GM19455 (cell line): ENCODE measurements at regions not wholly inside any gene's neighbourhood (a gene's known extent, or its start where the extent isn't known, plus 50 kb on each side); places are given as distances from the start of the nearest gene placed in this dataset.
"Not testable (repeated sequence)": the region's sequence is repeated elsewhere in the genome, so short reads cannot be mapped to it uniquely, and the experiment has no call there.

Source experiments
- ATAC-seq: cut with Tn5 transposase; IDR thresholded peaks from one replicate; pipeline ENCODE4 v1.9.1; 2021; ENCODE audit not compliant: unreplicated experiment

GRCh38 chr9:110011628-110012320 lies 196.2 kb downstream of the C9orf152 start:
- ATAC-seq, result no peak

GRCh38 chr9:110013064-110013463 lies 194.9 kb downstream of the C9orf152 start:
- ATAC-seq, result no peak

DNA sequence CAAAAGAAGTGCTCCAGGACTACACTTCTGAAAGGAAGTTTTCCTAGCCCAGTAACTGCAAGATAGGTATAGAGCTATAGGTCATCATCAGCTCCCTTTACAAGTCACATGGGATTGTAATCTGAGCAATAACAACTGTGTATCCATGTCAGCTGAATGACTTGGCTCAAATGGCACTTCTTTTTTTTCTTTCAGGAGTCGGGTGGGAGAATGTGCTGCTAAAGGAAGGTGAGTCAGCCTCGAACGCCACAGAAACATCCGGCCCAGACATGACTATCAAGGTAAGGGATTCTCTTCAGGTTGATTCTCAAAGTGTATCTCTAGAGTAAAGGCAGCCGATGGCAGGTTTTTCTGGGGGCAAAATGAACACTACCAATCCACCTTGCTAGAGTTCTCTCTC lies 192.2 kb downstream of the C9orf152 start:
- no peak for ATAC-seq

DNA sequence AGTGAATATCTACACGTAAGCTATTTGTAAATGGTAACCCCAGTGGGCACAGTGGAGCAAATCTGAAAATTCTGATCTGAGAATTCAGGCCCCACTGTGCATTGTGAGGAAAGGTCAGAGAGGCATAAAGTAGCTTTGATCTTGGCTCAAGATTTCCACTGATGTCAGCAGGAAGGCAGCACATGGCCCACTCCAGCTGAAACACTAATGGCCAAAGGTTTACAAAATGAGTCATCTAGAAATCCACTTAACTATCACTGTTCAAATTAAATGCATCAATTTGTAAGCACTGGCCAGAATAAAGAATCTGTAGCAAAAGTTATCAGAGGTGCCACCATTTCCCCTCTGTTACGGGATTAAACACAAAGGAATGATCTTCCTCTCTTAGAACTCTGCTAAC lies 191.6 kb downstream of the C9orf152 start:
- no peak for ATAC-seq

GRCh38 chr9:110020216-110020615 lies 187.7 kb downstream of the C9orf152 start:
- ATAC-seq, result not testable (repeated sequence)

DNA sequence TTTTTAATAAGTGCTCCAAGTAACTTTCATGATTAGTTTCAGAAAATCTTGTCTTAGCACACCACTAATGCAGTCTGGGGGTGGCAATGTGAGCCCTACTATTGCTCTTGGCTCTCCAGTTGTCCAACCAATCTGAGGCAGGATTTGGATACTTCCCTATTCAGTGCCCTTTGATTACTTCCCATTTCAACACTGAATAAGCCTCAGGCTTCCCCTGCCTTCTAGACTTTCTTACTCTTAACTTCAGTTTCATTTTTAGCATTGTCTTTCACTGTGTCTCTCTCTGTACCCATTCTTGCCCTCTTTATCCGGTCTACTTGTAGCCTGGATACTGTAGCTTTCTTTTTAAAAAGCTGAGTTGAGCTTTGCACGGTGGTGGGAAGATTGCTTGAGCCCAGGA lies 186.1 kb downstream of the C9orf152 start:
- peak; percentile 97 for ATAC-seq

DNA sequence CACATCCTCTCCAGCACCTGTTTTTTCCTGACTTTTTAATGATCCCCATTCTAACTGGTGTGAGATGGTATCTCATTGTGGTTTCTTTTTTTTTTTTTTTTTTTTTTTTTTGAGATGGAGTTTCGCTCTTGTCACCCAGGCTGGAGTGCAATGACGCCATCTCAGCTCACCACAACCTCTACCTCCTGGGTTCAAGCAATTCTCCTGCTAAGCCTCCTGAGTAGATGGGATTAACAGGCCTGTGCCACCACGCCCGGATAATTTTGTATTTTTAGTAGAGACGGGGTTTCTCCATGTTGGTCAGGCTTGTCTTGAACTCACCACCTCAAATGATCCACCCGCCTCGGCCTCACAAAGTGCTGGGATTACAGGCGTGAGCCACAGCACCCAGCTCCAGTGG lies 184.7 kb downstream of the C9orf152 start:
- not testable (repeated sequence) for ATAC-seq

DNA sequence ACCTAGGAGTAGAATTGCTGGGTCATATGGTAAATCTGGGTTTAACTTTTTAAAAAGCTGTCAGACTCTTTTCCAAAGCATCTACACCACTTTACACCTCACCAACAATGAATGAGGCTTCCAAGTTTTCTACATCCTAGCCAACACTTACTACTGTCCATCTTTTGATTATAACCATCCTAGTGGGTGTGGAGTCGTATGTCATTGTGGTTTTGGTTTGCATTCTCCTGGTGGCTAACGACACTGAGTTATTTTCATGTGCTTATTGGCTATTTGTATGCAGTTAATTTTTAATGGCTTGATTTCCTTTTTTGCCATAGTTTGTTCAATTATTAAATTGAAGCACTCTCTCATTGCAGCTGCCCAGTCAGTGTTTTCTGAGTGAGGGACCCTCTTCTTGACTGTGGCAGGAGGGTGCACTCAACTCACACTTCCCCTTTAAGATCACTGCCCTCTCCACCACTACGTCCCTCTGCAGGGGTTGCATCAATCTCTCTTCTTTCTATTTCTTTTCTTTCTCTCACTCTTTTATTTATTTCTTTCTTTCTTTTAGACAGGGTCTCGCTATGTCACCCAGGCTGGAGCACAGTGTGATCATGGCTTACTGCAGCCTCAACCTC lies 182.3 kb downstream of the C9orf152 start:
- ATAC-seq, result no peak

GRCh38 chr9:110027671-110028081 lies 180.3 kb downstream of the C9orf152 start:
- ATAC-seq, result no peak

- no peak for ATAC-seq
Measured at GRCh38 chr9:110028271-110028670, 179.7 kb downstream of the C9orf152 start.

DNA sequence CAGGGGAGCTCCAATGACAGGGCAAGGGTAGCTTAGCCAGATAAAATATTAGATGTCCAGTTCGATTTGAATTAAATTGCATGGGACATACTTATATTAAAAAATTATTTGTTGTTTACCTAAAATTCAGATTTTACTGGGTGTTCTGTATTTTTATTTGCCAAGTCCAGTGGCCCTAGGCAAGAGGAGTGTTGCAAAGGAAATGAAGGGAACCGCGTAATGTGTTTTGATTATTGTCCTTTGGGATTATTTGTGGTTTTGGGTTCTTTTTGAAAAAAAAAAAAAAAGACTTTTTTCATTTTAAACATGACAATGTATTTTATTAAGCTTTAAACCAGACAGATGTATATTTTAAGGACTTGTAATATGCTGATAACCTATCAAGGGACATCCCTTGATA lies 179.3 kb downstream of the C9orf152 start:
- ATAC-seq, result no peak

GRCh38 chr9:110029429-110029955 lies 178.5 kb downstream of the C9orf152 start:
- ATAC-seq, result no peak

DNA sequence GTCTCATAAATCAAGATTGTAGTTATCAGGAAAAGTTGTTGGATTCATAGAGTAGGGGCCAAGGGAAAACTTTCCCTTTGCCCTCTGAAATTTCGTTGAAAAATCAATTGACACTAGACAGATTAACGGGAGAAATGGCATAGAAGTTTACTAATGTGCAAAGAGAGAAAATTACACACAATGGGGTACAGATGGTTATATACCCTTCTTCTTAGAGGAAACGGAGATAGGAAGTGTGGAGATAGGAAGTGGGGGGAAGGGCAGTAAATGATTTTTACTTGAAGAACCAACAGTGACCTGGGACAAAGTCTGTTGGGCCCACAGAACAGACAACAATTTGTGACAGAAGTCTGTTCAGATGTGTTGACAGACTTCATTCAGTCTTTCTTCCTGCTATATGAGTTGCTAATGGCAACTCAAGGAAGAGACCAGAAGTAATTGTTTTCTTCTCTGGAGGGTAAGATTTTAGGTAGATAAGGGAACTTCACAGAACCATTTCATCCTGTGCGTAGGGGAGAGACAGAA lies 177.9 kb downstream of the C9orf152 start:
- no peak for ATAC-seq

DNA sequence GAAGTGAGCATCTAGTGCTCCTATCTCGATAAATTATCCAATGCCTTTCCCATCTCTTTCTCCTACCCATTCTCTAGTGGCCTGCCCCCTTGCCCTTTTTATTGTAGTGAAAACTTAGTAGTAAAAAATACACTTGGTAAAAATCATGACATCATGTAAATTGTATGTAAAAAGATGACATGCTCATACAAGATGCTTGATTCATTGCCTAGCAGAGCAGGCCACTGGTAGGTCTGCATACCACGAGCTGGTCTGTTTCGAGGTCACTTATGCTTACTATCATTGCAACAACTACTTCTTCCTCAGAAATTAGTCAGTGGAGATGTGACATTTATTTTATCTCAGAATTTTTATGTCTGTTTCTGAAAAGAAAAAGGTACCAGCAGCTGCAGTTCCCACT lies 177.3 kb downstream of the C9orf152 start:
- ATAC-seq, result no peak

DNA sequence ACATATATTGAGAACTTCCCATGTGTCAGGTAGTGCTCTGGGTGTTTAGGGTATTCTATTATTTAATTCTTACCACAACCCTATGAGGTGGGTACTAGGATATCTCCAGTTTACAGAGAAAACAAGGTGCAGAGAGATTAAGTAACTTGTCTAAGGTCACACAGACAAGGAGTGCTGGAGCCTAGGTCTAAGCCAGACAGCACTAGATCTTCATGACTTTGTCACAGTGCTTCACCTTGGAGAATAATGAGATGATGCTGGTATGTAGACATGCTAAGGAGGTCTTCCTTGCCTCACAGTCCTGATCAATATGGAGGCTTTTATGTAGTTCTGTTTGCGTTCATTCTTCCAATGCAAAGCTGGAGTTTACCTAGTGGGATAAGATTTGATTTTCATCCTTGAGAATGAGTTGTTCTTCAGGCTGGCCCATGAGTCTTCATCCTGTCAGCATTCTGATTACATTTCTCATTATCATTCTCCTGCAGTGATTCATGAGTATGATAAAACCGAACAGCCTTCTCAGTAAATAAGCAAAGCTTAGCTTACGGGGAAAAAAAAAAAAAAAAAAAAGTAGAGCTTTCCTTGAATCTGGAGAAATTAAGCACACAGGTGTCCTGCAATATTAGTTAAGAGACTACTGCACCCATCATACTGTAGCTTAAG lies 176.3 kb downstream of the C9orf152 start:
- ATAC-seq, result no peak

DNA sequence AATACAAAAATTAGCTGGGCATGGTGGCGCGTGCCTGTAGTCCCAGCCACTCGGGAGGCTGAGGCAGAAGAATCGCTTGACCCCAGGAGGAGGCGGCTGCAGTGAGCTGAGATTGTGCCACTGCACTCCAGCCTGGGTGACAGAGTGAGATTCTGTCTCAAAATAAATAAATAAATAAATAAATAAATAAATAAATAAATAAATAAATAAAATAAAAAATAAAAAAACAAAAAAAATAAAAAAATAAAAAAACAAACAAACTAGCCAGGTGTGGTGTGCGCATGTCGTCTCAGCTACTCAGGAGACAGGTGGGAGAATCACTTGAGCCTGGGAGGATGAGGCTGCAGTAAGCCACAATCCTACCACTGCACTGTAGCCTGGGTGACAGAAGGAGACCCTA lies 175.4 kb downstream of the C9orf152 start:
- not testable (repeated sequence) for ATAC-seq

DNA sequence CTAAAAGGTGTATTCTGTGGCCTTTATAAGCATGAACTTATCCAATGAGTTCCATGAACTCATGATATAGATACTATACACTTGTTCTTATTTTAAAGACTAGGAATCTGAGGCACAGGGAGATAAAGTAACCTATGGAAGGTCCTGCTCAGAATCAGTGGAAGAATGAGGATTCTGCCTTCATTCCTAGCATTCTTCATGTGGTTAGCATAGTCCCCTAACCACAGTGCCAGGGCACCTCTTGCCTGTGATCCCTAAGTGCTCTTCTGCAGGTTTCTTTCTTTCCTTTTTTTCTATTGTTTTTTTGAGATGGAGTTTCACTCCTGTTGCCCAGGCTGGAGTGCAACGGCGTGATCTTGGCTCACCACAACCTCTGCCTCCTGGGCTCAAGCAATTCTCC lies 174.1 kb downstream of the C9orf152 start:
- no peak for ATAC-seq

DNA sequence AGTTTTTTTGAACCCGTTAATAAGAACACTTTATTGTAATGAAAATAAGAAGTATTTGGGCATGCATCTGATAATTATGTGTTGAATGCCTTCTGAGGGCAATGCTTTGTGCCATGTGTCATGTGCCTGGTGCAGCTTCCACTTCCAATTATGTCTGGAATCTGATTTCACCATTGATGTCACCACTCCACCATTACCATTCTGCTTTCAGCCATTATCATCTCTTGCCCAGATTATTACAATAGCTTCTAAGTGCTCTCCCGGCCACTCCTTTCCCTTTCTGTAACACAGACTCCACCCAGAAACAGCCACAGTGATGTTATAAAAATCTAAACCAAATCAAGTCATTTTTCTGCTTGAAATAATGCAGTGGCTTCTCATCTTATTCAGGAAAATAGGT lies 171.7 kb downstream of the C9orf152 start:
- ATAC-seq, result no peak

GRCh38 chr9:110040788-110041187 lies 167.2 kb downstream of the C9orf152 start:
- ATAC-seq, result no peak

DNA sequence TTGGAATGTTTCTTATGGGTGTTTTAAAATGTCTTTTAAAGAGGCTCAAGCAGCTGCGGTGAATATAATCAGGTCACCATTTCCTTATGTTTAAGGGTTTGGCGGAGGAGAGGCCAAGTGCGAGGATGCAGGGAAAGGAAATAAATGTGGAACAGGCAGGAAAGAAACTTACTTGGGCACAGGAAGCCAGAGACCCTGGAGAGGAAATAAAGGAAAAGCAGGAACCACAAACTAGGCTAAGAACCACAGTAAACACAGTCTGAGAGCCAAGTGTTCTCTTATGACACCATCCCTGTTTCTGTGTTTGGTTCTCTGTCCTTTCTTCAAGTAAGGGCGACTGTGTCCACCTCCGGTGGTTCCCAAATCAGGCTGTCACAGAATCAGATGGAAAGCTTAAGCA lies 166.5 kb downstream of the C9orf152 start:
- no peak for ATAC-seq

DNA sequence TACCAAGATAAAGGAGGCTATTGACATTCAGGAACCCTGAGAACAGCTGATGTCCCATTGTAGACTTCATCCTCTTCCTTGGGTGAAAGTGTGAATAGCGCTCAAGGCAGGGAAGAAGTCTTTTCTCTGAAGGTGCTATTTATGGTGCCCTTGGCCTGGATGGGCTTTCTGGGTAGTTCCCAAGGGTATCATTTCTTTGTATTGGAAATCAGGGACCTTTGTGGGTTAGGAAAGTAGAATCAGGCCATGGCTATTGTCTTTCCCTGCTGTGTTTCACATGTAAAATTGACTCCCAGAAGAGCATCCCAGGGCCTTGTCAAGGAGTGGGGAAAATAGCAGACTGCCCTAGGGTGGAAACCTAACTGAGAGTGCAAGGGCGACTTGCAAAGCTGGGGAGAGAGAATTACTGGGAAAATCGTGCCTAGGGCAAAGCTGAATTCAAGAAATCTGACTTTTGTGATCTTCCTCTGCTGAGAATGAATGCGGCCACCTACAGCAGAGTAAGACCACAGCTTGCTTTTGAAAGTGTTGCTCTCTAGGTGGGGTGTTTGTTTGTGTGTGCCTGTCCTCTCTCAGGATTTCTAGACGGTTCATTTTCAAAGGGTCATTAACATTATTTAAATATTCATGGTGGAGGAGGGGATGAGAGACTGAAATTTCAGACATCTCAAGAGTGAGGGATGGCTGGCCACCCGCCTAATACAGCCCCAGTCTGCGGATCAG lies 160.6 kb downstream of the C9orf152 start:
- peak; percentile 29 for ATAC-seq
